Natural killer cell (primary cell): ENCODE measurements at regions not wholly inside any gene's neighbourhood (a gene's known extent, or its start where the extent isn't known, plus 50 kb on each side); places are given as distances from the start of the nearest gene placed in this dataset.

Experiments
- ATAC-seq, 3 donors: fragments of 150-1000 bp in 2 of 3; fragments of 200-7000 bp in 1 of 3; cut with Tn5 transposase; 1 replicate in 1 of 3; 2 replicates in 2 of 3; pipeline ENCODE4 v1.10.0; 2021; ENCODE audit warnings: mild to moderate bottlenecking in 2 of 3, moderate library complexity in 2 of 3
- DNase-seq, 2 donors: peaks; one replicate each; pipeline versions ENCODE4 v3.0.0 to v3.0.0-alpha.2; 2013 to 2021; ENCODE audit warnings: mixed read lengths in 1 of 2
- H3K27ac ChIP-seq: one replicate; pipeline ENCODE4 v1.5.1; 2013; ENCODE audit warnings: mild to moderate bottlenecking, low read length
- H3K27me3 ChIP-seq: one replicate; pipeline ENCODE4 v1.6.1; 2013; ENCODE audit warnings: low read length; ENCODE audit not compliant: control insufficient read depth, insufficient read depth
- H3K36me3 ChIP-seq: one replicate; pipeline ENCODE4 v1.6.1; 2013; ENCODE audit warnings: low read length; ENCODE audit not compliant: control insufficient read depth, insufficient read depth
- H3K4me1 ChIP-seq: one replicate; pipeline ENCODE4 v1.6.1; 2013; ENCODE audit warnings: low read length; ENCODE audit not compliant: control insufficient read depth, insufficient read depth
- H3K4me3 ChIP-seq: one replicate; pipeline ENCODE4 v1.5.1; 2013; ENCODE audit warnings: low read length
- H3K9me3 ChIP-seq: one replicate; pipeline ENCODE4 v1.6.1; 2013; ENCODE audit warnings: low read length; ENCODE audit not compliant: control insufficient read depth, insufficient read depth
- H3K27ac Mint-ChIP-seq, 2 donors: one replicate each; pipeline ENCODE4 v1.8.0; 2022; ENCODE audit warnings: mild to moderate bottlenecking in 2 of 2, mixed read lengths in 2 of 2, moderate library complexity in 1 of 2
- H3K27me3 Mint-ChIP-seq, 2 donors: one replicate each; pipeline ENCODE4 v1.8.0; 2022; ENCODE audit warnings: low read depth in 2 of 2, mixed read lengths in 2 of 2
- H3K36me3 Mint-ChIP-seq: one replicate; pipeline ENCODE4 v1.8.0; 2022; ENCODE audit warnings: mixed read lengths
- H3K4me1 Mint-ChIP-seq, 2 donors: one replicate each; pipeline ENCODE4 v1.8.0; 2022; ENCODE audit warnings: mixed read lengths in 2 of 2
- H3K4me3 Mint-ChIP-seq: one replicate; pipeline ENCODE4 v1.8.0; 2022; ENCODE audit warnings: mild to moderate bottlenecking, moderate library complexity, mixed read lengths
- H3K9me3 Mint-ChIP-seq, 2 donors: one replicate each; pipeline ENCODE4 v1.8.0; 2022; ENCODE audit warnings: mixed read lengths in 2 of 2
- CTCF ChIP-seq: fragments of 200-600 bp; IDR thresholded peaks from one replicate; pipeline ENCODE4 v1.8.0; 2022; ENCODE audit warnings: antibody characterized with exemption
- WGBS: methylation state at CpG from one replicate; pipeline ENCODE4 v1.1.7; 2013; ENCODE audit warnings: missing lambda C conversion rate; ENCODE audit not compliant: insufficient coverage; 5-methylcytosine and 5-hydroxymethylcytosine counted together
- intact Hi-C: fragments of 100-400 bp; cut with micrococcal nuclease; formaldehyde crosslinking; loops from one replicate; pipeline ENCODE4 v1.14.2; 2022

- Histone ChIP-seq H3K27ac (no peak overlapping the region), H3K4me3 (no peak overlapping the region), H3K27me3 (no peaks in the 10 kb centered on the region), H3K36me3 (no peaks in the 10 kb centered on the region), H3K9me3 (no peaks in the 10 kb centered on the region), H3K4me1 (no peaks in the 10 kb centered on the region)
- Mint-ChIP-seq H3K27me3 (peaks cover 12 to 13% of the 10 kb centered on the region in 2 donors), H3K36me3 (no peaks in the 10 kb centered on the region), H3K27ac (no peak overlapping the region), H3K9me3 (no peaks in the 10 kb centered on the region), H3K4me3 (no peak overlapping the region), H3K4me1 (no peaks in the 10 kb centered on the region)
- intact Hi-C loops: loop anchor here (1.0 to 2.0 kb wide), 4 partner anchors 83 to 637 kb away; no protein-coding TSS in a partner anchor
- WGBS: 38% methylated on average over 7 of the region's 7 CpGs
- ATAC-seq (peak in 2 of 3 donors; percentile 36 to 74), DNase-seq (peak in 1 of 2 donors; percentile 45)
- peak; percentile 73 for TF ChIP-seq CTCF
These were observed 970.5 kb downstream of the UQCRFS1 start for GRCh38 chr19:28242317-28242927.

GRCh38 chr19:28239270-28239669 is 973.7 kb downstream of the UQCRFS1 start:
- intact Hi-C loops: no loop called here
- H3K27ac Mint-ChIP-seq: no peak overlapping the region
- TF ChIP-seq CTCF: no peak
- Histone ChIP-seq H3K27me3 (no peaks in the 10 kb centered on the region), H3K4me1 (no peaks in the 10 kb centered on the region), H3K4me3 (no peak overlapping the region), H3K27ac (no peak overlapping the region), H3K36me3 (no peaks in the 10 kb centered on the region), H3K9me3 (no peaks in the 10 kb centered on the region)
- DNase-seq: no peak
- WGBS: 52% methylated on average over 5 of the region's 5 CpGs
- no peaks in the 10 kb centered on the region for H3K4me1 Mint-ChIP-seq
- no peak overlapping the region for H3K4me3 Mint-ChIP-seq
- no peaks in the 10 kb centered on the region for H3K9me3 Mint-ChIP-seq
- no peak for ATAC-seq
- no peaks in the 10 kb centered on the region for H3K36me3 Mint-ChIP-seq
- H3K27me3 Mint-ChIP-seq: peaks cover 10 to 37% of the 10 kb centered on the region in 2 donors

GRCh38 chr19:28238270-28238820 is 974.6 kb downstream of the UQCRFS1 start:
- H3K27ac Mint-ChIP-seq: no peak overlapping the region
- no peaks in the 10 kb centered on the region for H3K4me1 Mint-ChIP-seq
- H3K9me3 Mint-ChIP-seq: no peaks in the 10 kb centered on the region
- no peaks in the 10 kb centered on the region for H3K36me3 Mint-ChIP-seq
- Histone ChIP-seq H3K36me3 (no peaks in the 10 kb centered on the region), H3K4me3 (no peak overlapping the region), H3K9me3 (no peaks in the 10 kb centered on the region), H3K27me3 (no peaks in the 10 kb centered on the region), H3K27ac (no peak overlapping the region), H3K4me1 (no peaks in the 10 kb centered on the region)
- intact Hi-C loops: no loop called here
- ATAC-seq (no peak), DNase-seq (no peak)
- peaks cover 5 to 44% of the 10 kb centered on the region in 2 donors for H3K27me3 Mint-ChIP-seq
- no peak overlapping the region for H3K4me3 Mint-ChIP-seq
- no peak for TF ChIP-seq CTCF

GRCh38 chr19:28235606-28236125 is 977.3 kb downstream of the UQCRFS1 start:
- Mint-ChIP-seq H3K36me3 (no peaks in the 10 kb centered on the region), H3K4me3 (no peak overlapping the region), H3K27me3 (peaks cover 8 to 59% of the 10 kb centered on the region in 2 donors), H3K9me3 (no peaks in the 10 kb centered on the region), H3K4me1 (no peaks in the 10 kb centered on the region), H3K27ac (no peak overlapping the region)
- ATAC-seq (no peak), DNase-seq (no peak)
- H3K27me3 ChIP-seq: no peaks in the 10 kb centered on the region
- 63% methylated on average over 4 of the region's 4 CpGs for WGBS
- H3K4me3 ChIP-seq: no peak overlapping the region
- no peaks in the 10 kb centered on the region for H3K4me1 ChIP-seq
- no peak for TF ChIP-seq CTCF
- no peaks in the 10 kb centered on the region for H3K9me3 ChIP-seq
- intact Hi-C loops: no loop called here
- H3K36me3 ChIP-seq: no peaks in the 10 kb centered on the region
- no peak overlapping the region for H3K27ac ChIP-seq
